NCI-H2081 (cell line): ENCODE measurements at regions not wholly inside any gene's neighbourhood (a gene's known extent, or its start where the extent isn't known, plus 50 kb on each side); places are given as distances from the start of the nearest gene placed in this dataset.
A peak's percentile ranks its signal among the peaks of the same experiment; 100 is the strongest.
"Not testable (repeated sequence)": the region's sequence is repeated elsewhere in the genome, so short reads cannot be mapped to it uniquely, and the experiment has no call there.

Experiments used
- DNase-seq, 2 experiments: peaks; one replicate each; lab custom pipeline; 2025; lab: John Stamatoyannopoulos, UW

- DNase-seq = no peak
Observed at GRCh38 chr2:234156326-234156725, 105.8 kb downstream of the SPP2 start.

- not testable (repeated sequence) for DNase-seq
Observed at GRCh38 chr2:234152835-234153234, 102.3 kb downstream of the SPP2 start.

- DNase-seq = peak in 1 of 2 experiments; percentile 9
Observed at GRCh38 chr2:234147335-234147861, 96.9 kb downstream of the SPP2 start.

DNA sequence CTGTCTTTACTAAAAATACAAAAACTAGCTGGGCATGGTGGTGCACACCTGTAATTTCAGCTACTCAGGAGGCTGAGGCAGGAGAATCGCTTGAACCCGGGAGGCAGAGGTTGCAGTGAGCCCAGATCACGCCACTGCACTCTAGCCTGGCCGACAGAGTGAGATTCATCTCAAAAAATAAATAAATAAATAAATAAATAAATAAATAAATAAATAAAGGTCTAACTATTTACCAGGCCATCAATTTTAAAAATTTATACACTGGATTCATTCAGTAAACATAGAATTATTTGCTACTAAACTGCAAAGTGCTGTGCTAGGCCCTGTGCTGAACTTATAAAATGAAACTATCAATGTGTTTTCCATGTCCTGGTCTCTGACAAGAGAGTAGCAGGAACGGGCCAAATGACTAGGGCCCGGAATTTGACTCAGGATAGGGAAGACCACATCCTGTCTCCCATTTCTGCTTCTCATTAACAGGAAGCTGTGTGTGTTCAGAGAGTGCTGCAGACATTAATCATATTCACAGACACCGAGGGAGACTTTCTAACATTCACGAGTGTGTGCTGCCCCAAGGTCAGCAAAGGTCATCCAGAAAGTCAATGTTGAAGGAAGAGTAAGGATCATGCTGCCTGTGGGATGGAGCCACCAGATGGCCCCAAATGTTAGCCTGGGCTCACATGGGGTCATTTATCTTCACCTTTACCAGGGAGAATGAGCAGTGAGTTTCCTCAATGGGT, 95.8 kb downstream of the SPP2 start:
- DNase-seq = no peak

- DNase-seq = no peak
Observed at GRCh38 chr2:234145511-234145910, 95.0 kb downstream of the SPP2 start.

DNA sequence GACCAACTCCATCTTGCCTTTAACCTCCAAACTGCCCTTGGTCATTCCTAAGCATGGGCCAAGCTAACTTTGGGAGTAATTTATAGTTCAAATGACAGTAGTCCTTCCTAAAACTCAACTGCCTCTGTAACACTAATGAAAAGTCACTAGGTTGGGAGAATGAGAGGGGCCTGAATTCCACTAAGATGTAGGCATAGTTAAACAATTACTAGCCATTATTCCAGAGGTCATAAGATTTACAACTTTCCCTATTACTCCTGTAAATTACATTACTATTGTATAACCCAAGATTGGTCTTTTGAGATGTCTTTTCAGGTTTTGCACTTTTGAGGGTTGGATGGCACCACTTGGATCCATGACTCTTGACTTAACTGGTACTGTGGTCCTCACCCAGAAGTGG, 94.6 kb downstream of the SPP2 start:
- DNase-seq = no peak

- no peak for DNase-seq
Observed at GRCh38 chr2:234143896-234144295, 93.4 kb downstream of the SPP2 start.

DNA sequence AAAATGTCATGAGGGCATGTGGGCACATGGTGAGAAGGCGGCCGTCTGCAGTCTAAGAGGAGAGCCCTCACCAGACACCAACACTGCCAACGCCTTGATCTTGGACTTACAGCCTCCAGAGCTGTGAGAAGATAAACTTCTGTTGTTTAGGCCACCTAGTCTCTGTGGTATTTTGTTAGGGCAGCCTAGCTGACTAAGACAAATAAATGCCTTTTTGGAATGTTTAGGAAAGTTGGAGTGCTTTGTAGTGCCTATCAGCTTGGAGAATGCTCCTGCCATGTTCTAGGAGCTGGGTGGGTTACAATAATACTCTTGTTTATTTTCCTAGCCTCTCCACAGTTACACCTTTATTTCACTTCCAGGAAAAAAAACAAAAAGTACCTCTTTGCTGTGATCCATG, 92.0 kb downstream of the SPP2 start:
- DNase-seq = no peak

- DNase-seq = no peak
Observed at GRCh38 chr2:234139755-234140154, 89.3 kb downstream of the SPP2 start.

DNA sequence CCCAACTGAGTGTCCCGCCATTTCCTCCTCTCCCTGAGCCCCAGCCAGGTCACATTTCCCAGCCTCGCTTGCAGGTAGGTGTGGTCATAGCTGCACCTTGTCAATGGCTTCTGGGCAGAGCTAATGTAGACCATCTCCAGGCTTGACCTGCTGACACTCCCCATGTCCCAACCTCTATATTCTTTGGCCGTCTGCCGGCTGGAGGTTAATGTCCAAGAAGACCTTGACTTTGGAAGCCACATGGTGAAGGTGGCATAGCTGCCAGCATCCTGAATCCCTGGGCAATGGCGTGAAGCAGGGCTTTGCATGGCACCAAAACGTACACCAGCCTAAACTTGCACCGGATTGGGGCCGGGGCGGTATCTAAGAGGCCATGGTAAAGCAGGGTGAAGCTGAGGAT, 88.3 kb downstream of the SPP2 start:
- no peak for DNase-seq

DNA sequence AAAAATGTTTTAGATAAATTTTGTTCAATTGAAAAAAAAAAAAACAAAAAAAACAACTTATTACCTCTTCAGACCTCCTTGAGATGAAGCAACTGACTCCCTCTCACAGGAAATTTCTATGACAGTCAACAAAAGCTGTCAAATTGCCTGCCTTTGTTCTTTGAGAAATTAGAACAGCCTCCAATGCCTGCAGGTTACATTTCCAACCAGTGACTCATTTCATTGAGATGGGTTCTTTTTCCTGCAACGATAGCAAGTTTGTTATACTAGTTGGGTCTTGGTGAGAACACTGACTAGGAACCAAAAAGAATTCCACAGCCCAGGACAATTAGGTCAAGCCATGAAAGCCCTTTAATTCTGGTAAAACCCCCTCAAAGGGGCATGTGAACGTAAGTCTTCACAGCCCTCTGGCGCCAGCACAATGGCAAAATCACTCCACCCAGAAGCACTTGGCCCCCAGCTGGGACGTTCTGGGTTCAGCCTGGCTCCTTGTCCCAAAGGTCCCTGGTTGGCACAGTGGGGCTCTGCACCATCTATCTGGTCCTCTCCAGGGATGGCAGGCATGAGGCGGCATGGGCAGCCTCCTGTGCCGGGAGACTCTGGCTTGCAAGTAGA, 87.0 kb downstream of the SPP2 start:
- DNase-seq = no peak

- no peak for DNase-seq
Observed at GRCh38 chr2:234136461-234136860, 86.0 kb downstream of the SPP2 start.

DNA sequence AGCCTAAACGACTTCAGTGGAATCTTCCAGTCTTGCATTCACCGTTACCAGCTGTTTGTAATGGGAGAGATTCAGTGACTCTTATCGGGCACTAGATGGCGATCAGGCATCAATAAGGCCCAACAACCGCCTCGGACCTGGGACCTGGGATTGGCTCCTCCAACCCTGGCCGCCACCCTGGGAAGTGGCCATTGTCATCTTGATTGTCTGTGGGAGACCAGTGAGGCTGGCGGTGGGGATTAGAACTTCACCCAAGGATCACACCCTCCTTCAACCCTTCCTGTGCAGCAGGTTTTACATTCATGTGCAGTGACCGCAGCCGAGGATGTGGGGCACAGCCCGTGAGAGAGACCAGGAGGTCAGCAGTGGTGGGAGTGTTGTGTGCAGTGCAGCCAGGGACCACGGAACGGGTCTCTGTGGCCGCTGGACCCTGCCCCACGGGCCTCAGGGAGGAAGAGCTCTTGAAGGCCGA, 85.3 kb downstream of the SPP2 start:
- DNase-seq = peak; percentile 80 to 82

- DNase-seq = no peak
Observed at GRCh38 chr2:234134496-234134895, 84.0 kb downstream of the SPP2 start.

DNA sequence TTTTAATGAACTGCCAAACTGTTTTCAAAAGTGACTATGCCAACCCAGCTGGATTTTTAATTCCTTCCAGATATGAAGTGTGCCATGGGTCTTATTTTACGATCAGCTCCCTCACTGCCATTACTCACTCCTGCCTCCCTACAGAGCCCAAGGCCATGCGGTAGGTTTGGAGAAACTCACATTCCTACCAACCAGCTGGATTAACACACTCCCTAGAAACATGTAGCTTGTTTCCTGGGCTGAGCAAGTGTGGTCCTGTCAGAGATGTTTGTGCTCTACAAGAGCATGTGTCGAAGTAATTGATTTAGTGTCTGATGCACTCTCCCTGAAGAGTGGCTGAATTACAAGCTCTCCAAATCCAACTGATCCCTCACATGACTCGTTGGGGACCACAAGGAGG, 82.5 kb downstream of the SPP2 start:
- DNase-seq = no peak

- DNase-seq = no peak
Observed at GRCh38 chr2:234130777-234131181, 80.3 kb downstream of the SPP2 start.

DNA sequence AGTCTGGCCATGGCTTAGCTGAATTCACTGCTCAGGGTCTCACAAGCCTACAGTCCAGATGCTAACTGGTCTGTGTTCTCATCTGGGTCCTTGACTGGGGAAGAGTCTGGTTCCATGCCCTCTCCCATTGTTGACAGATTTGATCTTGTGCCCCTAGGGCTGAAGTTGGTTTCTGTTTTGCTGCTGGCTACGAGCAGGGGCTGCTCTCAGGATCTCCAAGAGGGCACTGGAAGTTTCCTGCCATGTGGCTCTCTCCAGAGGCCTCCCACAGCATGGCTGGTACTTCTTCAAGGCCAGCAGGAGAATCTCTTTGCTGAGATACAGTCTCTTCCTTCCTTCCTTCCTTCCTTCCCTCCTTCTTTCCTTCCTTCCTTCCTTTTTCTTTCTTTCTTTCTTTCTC, 78.1 kb downstream of the SPP2 start:
- DNase-seq = no peak
